HFF-Myc (cell line): ENCODE measurements at regions not wholly inside any gene's neighbourhood (a gene's known extent, or its start where the extent isn't known, plus 50 kb on each side); places are given as distances from the start of the nearest gene placed in this dataset.

Source experiments
- DNase-seq: peaks from one replicate; pipeline ENCODE4 v3.0.0-alpha.2; 2011; ENCODE audit warnings: low read depth; ENCODE audit errors: extremely low read depth
- H3K4me3 ChIP-seq: replicated peaks from 2 replicates; pipeline ENCODE4 v1.5.1; 2011; ENCODE audit warnings: low read depth, mild to moderate bottlenecking, control low read depth, low read length
- TF ChIP-seq, protein P1 (sequence below): IDR thresholded peaks from 2 replicates; pipeline ENCODE4 v1.5.1; 2012; ENCODE audit warnings: mild to moderate bottlenecking, low read depth, low read length, control low read depth; ENCODE audit errors: missing control alignments

DNA sequence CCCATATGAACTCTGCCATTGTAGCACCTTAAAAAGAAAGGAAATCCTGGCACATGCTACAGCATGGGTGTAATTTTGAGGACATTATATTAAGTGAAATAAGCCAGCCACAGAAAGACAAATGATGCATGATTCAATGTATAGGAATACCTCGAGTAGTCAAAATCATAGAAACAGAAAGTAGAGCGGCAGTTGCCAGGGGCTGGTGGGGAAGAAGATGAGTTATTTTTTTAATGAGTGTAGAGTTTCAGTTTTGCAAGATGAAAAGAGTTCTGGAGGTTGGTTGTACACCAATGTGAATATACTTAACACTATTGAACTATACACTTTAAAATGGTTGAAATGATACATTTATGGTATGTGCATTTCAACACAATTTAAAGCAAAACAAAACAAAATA is 133.0 kb downstream of the ZDHHC21 start:
- no peak for DNase-seq
- TF ChIP-seq, protein P1, sequence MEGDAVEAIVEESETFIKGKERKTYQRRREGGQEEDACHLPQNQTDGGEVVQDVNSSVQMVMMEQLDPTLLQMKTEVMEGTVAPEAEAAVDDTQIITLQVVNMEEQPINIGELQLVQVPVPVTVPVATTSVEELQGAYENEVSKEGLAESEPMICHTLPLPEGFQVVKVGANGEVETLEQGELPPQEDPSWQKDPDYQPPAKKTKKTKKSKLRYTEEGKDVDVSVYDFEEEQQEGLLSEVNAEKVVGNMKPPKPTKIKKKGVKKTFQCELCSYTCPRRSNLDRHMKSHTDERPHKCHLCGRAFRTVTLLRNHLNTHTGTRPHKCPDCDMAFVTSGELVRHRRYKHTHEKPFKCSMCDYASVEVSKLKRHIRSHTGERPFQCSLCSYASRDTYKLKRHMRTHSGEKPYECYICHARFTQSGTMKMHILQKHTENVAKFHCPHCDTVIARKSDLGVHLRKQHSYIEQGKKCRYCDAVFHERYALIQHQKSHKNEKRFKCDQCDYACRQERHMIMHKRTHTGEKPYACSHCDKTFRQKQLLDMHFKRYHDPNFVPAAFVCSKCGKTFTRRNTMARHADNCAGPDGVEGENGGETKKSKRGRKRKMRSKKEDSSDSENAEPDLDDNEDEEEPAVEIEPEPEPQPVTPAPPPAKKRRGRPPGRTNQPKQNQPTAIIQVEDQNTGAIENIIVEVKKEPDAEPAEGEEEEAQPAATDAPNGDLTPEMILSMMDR, result no peak

DNA sequence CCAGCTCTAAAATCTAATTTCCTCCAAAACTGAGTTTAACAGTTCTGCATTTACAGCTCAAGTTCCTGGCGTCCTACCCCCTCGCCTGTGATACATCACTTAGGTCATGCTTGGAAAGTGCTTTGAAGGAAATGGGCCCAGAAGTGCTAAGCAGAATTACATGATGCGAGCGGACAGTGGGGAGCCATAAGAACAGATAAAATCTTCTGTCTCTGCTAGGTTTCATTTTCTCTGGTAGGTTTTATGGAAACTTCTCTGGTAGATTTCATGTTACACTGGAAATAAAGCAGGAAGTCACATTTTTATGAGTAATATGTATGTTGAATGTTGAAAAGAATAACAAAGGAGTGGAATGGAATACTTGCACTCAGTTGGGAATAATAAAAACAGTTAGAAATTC is 138.3 kb downstream of the ZDHHC21 start:
- TF ChIP-seq, protein P1, result no peak
- DNase-seq, result no peak
- no peak overlapping the region for H3K4me3 ChIP-seq

More for the DNA sequence above, 133.0 kb downstream of the ZDHHC21 start:
- no peak overlapping the region for H3K4me3 ChIP-seq

DNA sequence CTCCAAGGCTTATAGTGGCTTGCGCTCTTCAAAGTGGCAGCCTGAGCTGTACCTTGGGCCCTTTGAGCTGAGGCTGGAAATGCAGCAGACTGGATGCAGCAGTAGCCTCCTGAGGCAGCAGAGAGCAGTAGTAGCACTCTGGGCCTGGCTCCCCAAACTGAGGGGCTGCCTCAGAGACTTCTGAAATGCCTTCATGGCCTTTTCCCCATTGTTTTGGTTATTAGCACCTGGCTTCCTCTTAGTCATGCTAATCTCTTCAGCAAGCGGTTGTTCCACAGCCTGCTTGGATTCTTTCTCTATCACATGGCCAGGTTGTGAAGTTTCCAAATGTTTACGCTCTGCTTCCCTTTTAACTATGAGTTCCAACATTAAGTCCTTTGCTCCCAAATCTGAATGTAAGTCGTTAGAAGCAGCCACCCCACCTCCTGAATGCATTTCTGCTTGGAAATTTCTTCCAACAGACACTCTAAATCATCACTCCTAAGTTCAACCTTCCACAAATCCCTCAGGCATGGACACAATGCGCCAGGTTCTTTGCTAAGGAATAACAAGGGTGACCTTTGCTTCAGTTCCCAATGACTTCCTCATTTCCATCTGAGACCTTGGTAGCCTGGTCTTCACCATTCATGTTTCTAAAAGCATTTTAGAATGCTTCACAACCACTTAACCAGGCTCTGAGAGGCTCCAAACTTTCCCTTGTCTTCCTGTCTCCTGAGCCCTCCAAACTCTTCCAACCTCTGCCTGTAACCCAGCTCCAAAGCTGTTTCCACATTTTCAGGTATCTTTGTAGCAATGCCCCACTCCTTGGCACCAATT is 145.8 kb downstream of the ZDHHC21 start:
- no peak for DNase-seq
- no peak overlapping the region for H3K4me3 ChIP-seq
- TF ChIP-seq, protein P1, result no peak

DNA sequence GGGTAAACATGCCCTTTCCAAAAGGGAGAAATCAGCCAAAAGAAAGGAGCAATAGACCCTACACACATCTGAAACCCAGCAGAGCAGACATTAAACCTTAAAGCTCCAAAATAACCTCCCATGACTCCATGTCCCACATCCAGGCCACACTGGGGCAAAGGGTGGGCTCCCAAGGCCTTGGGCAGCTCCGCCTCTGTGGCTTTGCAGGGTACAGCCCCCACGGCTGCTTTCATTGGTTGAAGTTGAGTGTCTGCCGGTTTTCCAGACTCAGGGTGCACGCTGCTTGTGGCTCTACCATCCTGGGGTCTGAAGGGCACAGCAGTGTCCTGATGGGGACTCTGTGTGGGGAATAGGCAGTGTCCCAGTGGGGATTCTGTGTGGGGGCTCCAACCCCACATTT is 146.5 kb downstream of the ZDHHC21 start:
- DNase-seq, result no peak
- H3K4me3 ChIP-seq, result no peak overlapping the region
- TF ChIP-seq, protein P1, result no peak

DNA sequence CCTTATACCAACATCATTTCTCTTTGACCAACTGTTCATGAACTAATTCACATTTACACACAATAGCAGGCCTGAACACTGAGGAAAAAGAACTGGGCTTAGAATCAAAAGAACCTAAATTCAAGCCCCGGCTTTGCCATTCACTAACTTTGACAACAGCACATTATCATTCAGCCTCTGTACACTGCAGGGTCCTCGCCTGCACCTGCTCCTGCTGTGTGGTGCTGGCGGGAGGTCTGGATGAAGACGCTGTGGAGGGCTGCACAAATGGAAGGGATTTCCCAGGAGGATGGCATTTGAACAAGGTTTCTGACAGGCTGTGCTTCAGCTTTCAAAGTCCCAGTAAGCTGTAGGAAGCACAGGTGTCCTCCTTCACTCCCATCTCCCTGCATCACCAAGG is 151.2 kb downstream of the ZDHHC21 start:
- H3K4me3 ChIP-seq, result no peak overlapping the region
- TF ChIP-seq, protein P1, result no peak
- no peak for DNase-seq

DNA sequence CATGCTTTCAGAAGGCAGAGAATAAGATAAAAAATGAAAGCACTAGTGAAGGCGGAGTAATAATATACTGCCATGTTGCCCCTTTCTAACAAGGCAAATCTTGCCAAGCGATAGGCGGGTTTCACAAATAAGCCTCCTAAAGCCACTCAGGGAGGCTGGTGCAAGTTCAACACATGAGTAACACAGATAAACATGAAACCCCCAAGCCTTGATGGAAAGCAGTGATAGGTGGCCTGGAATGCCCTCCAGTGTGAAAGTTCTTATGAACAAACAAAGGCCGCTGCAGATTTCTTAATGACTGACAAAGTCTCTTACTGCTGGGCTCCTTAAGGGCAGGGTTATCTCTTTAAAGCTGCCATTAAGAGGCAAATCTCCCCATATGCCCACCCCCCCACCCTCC is 154.7 kb downstream of the ZDHHC21 start:
- DNase-seq, result no peak
- TF ChIP-seq, protein P1, result no peak
- H3K4me3 ChIP-seq, result no peak overlapping the region
